Progenitor cell of endocrine pancreas (in vitro differentiated cells): ENCODE measurements at regions not wholly inside any gene's neighbourhood (a gene's known extent, or its start where the extent isn't known, plus 50 kb on each side); places are given as distances from the start of the nearest gene placed in this dataset.

Source experiments
- DNase-seq: peaks from one replicate; pipeline ENCODE4 v3.0.0; 2021; ENCODE audit warnings: low spot score; ENCODE audit not compliant: unreplicated experiment
- H3K27ac Mint-ChIP-seq: 2 replicates; pipeline ENCODE4 v1.8.0; 2021; ENCODE audit warnings: mild to moderate bottlenecking, moderate library complexity, mixed read lengths
- H3K27me3 Mint-ChIP-seq: 2 replicates; pipeline ENCODE4 v1.8.0; 2021; ENCODE audit warnings: mixed read lengths
- H3K36me3 Mint-ChIP-seq: 2 replicates; pipeline ENCODE4 v1.8.0; 2022; ENCODE audit warnings: mixed read lengths; ENCODE audit not compliant: insufficient read depth
- H3K4me1 Mint-ChIP-seq: 2 replicates; pipeline ENCODE4 v1.8.0; 2021; ENCODE audit warnings: low read depth, mixed read lengths
- H3K4me3 Mint-ChIP-seq: 2 replicates; pipeline ENCODE4 v1.8.0; 2021; ENCODE audit warnings: low read depth, mild to moderate bottlenecking, moderate library complexity, mixed read lengths
- H3K9me3 Mint-ChIP-seq: 2 replicates; pipeline ENCODE4 v1.8.0; 2021; ENCODE audit warnings: low read depth, mixed read lengths
- CTCF ChIP-seq: fragments of 200-600 bp; sonication (generic); IDR thresholded peaks from one replicate; pipeline ENCODE4 v1.5.0; 2021; ENCODE audit warnings: antibody characterized with exemption, mild to moderate bottlenecking; ENCODE audit not compliant: unreplicated experiment

- Mint-ChIP-seq H3K27ac (no peak overlapping the region), H3K4me3 (no peak overlapping the region), H3K36me3 (no peaks in the 10 kb centered on the region), H3K27me3 (no peaks in the 10 kb centered on the region), H3K9me3 (no peaks in the 10 kb centered on the region), H3K4me1 (peaks cover 2% of the 10 kb centered on the region)
- DNase-seq = no peak
- TF ChIP-seq CTCF = no peak
Observed at GRCh38 chr14:53473480-53473879, 320.4 kb upstream of the DDHD1 start.

GRCh38 chr14:53472306-53472705 lies 319.2 kb upstream of the DDHD1 start:
- H3K27me3 Mint-ChIP-seq = no peaks in the 10 kb centered on the region
- TF ChIP-seq CTCF = no peak
- H3K36me3 Mint-ChIP-seq = no peaks in the 10 kb centered on the region
- no peak overlapping the region for H3K27ac Mint-ChIP-seq
- DNase-seq = no peak
- H3K9me3 Mint-ChIP-seq = no peaks in the 10 kb centered on the region
- no peaks in the 10 kb centered on the region for H3K4me1 Mint-ChIP-seq
- H3K4me3 Mint-ChIP-seq = no peak overlapping the region

GRCh38 chr14:53470351-53471043 lies 317.4 kb upstream of the DDHD1 start:
- Mint-ChIP-seq H3K4me1 (no peaks in the 10 kb centered on the region), H3K27me3 (no peaks in the 10 kb centered on the region), H3K36me3 (no peaks in the 10 kb centered on the region), H3K27ac (no peak overlapping the region), H3K4me3 (no peak overlapping the region), H3K9me3 (no peaks in the 10 kb centered on the region)
- TF ChIP-seq CTCF = no peak
- no peak for DNase-seq

GRCh38 chr14:53468876-53469275 lies 315.8 kb upstream of the DDHD1 start:
- Mint-ChIP-seq H3K4me1 (peaks cover 4% of the 10 kb centered on the region), H3K36me3 (no peaks in the 10 kb centered on the region), H3K27me3 (no peaks in the 10 kb centered on the region), H3K4me3 (no peak overlapping the region), H3K27ac (no peak overlapping the region), H3K9me3 (no peaks in the 10 kb centered on the region)
- no peak for DNase-seq
- TF ChIP-seq CTCF = no peak

GRCh38 chr14:53464376-53464775 lies 311.3 kb upstream of the DDHD1 start:
- TF ChIP-seq CTCF = no peak
- no peaks in the 10 kb centered on the region for H3K9me3 Mint-ChIP-seq

More at GRCh38 chr14:53464376-53464775, 311.3 kb upstream of the DDHD1 start:
- Mint-ChIP-seq H3K27ac (no peak overlapping the region), H3K36me3 (no peaks in the 10 kb centered on the region), H3K4me1 (peaks cover 9% of the 10 kb centered on the region), H3K4me3 (no peak overlapping the region), H3K27me3 (peaks cover 3% of the 10 kb centered on the region)
- no peak for DNase-seq
